NCI-H2196 treated with DMSO at 0.1 percent for 48 hours (cell line): ENCODE measurements at regions not wholly inside any gene's neighbourhood (a gene's known extent, or its start where the extent isn't known, plus 50 kb on each side); places are given as distances from the start of the nearest gene placed in this dataset.

ENCODE experiments used
- DNase-seq: peaks from one replicate; lab custom pipeline; 2025; ENCODE audit not compliant: unreplicated experiment; lab: John Stamatoyannopoulos, UW

- DNase-seq: no peak
Measured at GRCh38 chr5:89117124-89117644, 234.2 kb upstream of the MEF2C start.

GRCh38 chr5:89110916-89111646, 228.1 kb upstream of the MEF2C start:
- DNase-seq: no peak

- DNase-seq: no peak
Measured at GRCh38 chr5:89106480-89106879, 223.5 kb upstream of the MEF2C start.

- no peak for DNase-seq
Measured at GRCh38 chr5:89105836-89106235, 222.9 kb upstream of the MEF2C start.

GRCh38 chr5:89105171-89105695, 222.2 kb upstream of the MEF2C start:
- DNase-seq: no peak

GRCh38 chr5:89098199-89098756, 215.3 kb upstream of the MEF2C start:
- DNase-seq: no peak

GRCh38 chr5:89097103-89097502, 214.1 kb upstream of the MEF2C start:
- no peak for DNase-seq

GRCh38 chr5:89095341-89095740, 212.4 kb upstream of the MEF2C start:
- no peak for DNase-seq

- no peak for DNase-seq
Measured at GRCh38 chr5:89090037-89090436, 207.1 kb upstream of the MEF2C start.

- no peak for DNase-seq
Measured at GRCh38 chr5:89087551-89088318, 204.8 kb upstream of the MEF2C start.

- no peak for DNase-seq
Measured at GRCh38 chr5:89087128-89087527, 204.1 kb upstream of the MEF2C start.

- DNase-seq: no peak
Measured at GRCh38 chr5:89086390-89087086, 203.6 kb upstream of the MEF2C start.

GRCh38 chr5:89083791-89084190, 200.8 kb upstream of the MEF2C start:
- no peak for DNase-seq

- DNase-seq: no peak
Measured at GRCh38 chr5:89081360-89081759, 198.4 kb upstream of the MEF2C start.

- no peak for DNase-seq
Measured at GRCh38 chr5:89080467-89081116, 197.6 kb upstream of the MEF2C start.

GRCh38 chr5:89072842-89073672, 190.1 kb upstream of the MEF2C start:
- DNase-seq: no peak

- DNase-seq: no peak
Measured at GRCh38 chr5:89071941-89072331, 189.0 kb upstream of the MEF2C start.

GRCh38 chr5:89071101-89071940, 188.3 kb upstream of the MEF2C start:
- DNase-seq: no peak

- no peak for DNase-seq
Measured at GRCh38 chr5:89069591-89069990, 186.6 kb upstream of the MEF2C start.
